Breast epithelium (tissue), 3 donors: ENCODE measurements at regions not wholly inside any gene's neighbourhood (a gene's known extent, or its start where the extent isn't known, plus 50 kb on each side); places are given as distances from the start of the nearest gene placed in this dataset.

Source experiments
- POLR2A ChIP-seq: fragments of 450-650 bp; IDR thresholded peaks from one replicate; pipeline ENCODE4 v1.6.1; 2016; ENCODE audit warnings: antibody characterized with exemption, mild to moderate bottlenecking, moderate library complexity
- TF ChIP-seq, protein P1 (sequence below), 3 donors: fragments of 450-650 bp; IDR thresholded peaks; one replicate each; pipeline ENCODE4 v1.5.1; 2016 to 2017; ENCODE audit warnings: antibody characterized with exemption in 3 of 3, mild to moderate bottlenecking in 3 of 3, moderate library complexity in 3 of 3

GRCh38 chr11:115761348-115761747, 257.1 kb upstream of the CADM1 start:
- TF ChIP-seq, protein P1, sequence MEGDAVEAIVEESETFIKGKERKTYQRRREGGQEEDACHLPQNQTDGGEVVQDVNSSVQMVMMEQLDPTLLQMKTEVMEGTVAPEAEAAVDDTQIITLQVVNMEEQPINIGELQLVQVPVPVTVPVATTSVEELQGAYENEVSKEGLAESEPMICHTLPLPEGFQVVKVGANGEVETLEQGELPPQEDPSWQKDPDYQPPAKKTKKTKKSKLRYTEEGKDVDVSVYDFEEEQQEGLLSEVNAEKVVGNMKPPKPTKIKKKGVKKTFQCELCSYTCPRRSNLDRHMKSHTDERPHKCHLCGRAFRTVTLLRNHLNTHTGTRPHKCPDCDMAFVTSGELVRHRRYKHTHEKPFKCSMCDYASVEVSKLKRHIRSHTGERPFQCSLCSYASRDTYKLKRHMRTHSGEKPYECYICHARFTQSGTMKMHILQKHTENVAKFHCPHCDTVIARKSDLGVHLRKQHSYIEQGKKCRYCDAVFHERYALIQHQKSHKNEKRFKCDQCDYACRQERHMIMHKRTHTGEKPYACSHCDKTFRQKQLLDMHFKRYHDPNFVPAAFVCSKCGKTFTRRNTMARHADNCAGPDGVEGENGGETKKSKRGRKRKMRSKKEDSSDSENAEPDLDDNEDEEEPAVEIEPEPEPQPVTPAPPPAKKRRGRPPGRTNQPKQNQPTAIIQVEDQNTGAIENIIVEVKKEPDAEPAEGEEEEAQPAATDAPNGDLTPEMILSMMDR (IDR thresholded peaks at IDR 0.05) = no peak
- no peak for TF ChIP-seq POLR2A
